ENCODE measurements at regions not wholly inside any gene's neighbourhood (a gene's known extent, or its start where the extent isn't known, plus 50 kb on each side); places are given as distances from the start of the nearest gene placed in this dataset.

DNA sequence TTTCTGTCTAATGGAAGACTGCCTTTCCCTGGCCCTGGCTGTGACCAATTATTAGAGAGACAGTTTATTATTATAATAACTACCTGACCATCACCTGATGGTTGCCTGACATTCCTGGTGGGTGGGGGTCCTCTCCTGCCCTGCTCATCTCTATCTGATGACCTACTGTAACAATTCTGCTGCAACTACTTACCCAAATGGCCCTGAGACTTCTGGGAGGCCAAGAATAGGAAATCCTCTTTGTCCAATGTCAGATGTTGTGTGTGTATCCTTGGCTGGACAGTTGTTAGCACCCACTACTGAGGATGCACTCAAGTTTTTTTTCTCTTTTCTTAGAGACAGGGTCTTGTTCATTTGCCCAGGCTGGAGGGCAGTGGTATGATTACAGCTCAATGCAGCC lies 110.3 kb downstream of the DDX1 start:
- no peak for DNase-seq

DNA sequence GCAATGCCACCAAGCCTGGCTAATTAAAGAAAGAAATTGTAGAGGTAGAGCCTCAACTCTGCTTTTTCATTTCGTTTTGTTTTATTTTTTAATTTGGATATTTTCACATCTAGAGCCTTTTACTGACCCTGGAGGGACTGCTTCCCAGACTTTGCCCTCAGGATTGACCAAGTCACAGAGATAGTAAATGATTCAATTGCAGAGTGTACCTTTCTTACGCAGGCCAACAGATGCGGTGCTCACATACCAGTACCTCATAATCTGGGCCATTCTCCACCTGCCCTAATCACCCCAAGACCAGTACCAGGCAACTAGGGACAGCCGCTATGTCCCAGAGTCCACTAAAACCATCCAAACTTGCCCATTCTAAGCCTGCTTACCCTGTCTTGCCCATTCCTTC lies 110.8 kb downstream of the DDX1 start:
- no peak for DNase-seq

DNA sequence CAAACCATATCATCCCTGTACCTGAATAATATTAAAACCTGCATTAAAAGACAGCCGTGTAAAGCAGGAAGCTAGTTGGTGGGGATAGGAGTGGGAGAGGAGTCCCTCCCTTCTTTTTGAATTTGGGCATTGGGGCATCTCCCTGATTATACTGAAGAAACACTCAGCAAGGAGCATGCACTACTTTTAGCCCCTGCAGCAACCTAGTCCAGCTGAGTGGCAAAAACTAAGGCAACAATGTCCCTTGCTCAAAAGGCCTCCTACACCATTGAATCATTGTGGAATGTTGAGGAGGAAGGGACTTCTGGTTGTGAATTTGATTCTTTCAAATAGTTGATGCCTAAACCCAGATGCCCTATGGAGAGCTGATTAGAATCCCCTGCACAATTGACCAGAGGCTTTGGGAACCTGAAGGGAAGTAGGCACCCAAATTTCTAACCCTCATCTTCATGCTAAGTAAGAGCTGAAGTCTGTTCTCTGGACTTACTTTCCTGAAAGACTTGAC lies 111.7 kb downstream of the DDX1 start:
- no peak for DNase-seq

DNA sequence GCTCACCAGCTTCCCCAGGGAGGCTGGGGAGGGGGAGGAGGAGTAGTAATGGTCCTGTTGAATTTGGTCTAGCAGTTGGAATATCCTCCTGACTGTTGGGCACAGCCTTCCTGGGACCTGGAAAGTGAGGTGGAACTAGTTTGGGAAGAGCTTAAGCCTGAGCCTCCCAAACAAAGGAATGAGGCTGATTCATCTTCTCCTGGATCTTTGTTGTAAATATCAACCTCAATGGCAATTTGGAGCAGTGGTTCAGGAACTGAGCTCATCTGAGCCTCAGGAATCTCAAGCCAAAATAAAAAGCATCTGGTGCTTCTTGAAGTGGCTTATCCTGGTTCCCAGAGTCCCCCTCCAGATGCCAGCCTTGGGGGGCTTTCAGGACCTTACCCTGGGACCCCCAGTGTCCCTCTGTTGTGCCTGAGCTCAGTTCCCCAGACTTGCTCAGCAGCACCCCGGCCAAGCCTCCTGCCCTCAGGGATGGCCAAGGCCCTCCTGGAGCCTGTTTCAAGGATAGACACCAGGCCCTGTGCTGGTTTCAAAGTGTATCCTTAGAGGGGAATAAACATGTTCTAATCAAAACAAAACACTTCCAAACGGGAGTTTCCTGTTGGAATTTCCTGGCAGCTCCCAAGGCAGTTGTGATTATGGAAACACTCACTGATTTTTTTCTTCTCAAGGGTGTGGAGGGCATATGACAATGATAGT lies 112.6 kb downstream of the DDX1 start:
- DNase-seq: no peak

DNA sequence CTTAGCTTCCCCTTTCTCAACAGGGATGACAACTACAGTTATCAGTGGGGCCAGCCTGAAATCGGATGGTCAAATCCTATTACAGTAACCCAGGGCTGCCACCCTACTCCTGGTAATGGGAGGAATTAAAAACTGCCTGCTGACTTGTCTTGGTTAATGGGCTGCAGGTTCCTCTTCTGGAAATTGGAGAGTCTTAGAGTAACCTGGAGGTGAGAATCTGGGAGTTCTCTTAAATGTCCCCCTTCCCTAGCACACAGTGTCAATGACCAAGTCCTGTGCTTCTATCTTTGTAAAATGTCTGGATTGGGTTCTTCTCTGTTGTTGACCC lies 113.1 kb downstream of the DDX1 start:
- DNase-seq: no peak

DNA sequence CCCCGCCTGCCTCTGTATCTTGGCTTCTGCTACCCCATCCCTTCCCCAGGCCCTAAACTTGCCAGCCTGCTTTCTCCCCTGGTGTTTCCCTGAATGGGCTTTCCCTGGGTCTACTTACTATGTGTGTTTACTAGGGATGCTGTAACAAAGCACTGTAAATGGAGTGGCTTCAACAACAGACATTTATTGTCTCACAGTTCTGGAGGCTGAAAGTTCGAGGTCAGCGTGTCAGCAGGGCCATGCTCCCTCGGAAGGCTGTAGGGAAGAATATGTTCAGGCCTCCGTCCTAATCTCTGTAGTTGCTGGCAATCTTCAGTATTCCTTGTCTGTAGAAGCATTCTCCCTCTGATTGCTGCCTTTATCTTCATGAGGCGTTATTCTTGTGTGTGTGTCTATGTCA lies 113.6 kb downstream of the DDX1 start:
- DNase-seq: no peak

DNA sequence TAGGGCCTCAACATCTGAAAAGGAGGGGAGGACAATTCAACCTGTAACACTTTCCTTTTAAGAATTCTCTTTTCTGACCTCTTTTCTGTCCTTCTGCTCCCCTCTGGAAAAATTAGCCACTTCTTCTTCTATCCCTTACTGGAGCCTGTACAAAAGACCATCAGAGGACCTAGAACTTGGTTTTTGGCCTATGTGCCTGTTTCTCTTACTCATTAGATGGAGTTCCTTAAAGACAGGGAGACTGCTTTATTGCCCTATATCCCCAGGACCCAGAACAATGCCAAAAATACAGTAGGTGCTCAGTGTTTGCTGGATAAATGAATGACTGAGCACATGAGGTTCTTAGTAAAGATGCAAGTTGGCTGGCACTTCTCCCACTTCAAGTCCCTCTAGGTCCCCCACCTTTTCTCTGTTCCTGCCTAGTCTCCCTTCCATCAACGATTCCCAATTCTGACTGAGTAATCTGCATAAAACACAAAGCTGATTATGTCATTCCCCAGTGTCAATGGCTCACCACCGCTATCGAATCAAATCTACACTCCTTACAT lies 114.2 kb downstream of the DDX1 start:
- no peak for DNase-seq

DNA sequence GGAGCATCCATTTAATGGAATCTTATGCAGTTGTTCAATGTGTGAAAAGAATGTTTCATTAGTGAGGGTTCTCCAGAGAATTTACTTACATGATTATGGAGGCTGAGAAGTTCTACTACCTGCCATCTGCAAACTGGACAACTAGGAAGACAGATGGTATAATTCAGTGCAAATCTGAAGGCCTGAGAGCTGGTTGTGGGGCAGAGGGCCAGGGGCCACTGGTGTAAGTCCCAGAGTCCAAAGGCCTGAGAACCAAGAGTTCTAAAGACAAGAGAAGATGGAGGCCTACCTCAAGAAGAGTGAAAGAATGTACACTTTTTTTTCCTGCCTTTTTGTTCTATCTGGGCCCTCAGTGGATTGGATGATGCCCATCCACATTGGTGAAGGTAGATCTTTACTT lies 114.8 kb downstream of the DDX1 start:
- DNase-seq: no peak

DNA sequence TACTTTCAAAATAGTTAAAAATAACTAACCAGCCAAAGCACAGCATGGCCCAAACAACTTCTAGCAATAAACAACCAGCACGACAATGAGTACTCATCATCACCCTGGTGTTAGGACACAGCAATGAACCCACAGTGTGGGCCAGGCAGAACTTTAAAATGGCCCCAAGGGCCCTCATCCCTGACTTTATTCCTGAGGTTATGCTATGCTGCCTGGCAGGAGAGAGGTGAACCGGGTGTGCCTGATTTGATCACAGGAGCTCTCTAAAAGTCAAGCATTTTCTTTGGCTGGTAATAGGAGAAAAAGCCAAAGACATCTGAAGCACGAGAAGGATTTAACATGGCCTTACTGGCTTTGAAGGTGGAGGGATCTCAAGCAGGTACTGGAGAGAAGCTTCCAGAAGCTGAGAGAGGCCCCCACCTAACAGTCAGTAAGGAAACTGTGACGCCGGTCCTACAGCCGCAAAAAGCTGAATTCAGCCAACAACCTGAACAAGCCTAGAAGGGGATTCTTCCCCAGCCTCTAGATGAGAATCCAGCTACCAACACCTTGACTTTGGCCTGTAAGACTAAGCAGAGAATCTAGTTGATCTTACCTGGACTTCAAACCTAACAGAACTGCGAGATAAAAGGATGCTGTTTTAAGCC lies 115.4 kb downstream of the DDX1 start:
- no peak for DNase-seq

DNA sequence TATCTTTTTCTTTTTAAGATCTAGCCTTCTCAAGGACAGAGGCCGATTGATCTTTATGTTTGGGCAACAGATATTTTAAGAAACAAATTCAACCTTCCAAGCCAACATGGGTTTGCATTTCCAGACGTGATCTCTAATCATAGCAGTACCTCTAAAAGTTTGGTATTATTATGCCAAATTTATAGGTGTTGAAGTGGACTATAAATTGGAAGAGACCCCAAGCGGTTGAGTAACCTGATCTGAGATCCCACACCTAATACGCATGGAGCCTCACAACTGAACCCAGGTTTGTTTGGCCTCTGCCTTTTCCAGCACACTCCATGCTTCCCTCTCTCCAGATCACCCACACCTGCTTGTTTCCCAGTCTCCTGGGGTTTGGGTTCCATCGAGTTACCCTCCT lies 116.5 kb downstream of the DDX1 start:
- DNase-seq: no peak

DNA sequence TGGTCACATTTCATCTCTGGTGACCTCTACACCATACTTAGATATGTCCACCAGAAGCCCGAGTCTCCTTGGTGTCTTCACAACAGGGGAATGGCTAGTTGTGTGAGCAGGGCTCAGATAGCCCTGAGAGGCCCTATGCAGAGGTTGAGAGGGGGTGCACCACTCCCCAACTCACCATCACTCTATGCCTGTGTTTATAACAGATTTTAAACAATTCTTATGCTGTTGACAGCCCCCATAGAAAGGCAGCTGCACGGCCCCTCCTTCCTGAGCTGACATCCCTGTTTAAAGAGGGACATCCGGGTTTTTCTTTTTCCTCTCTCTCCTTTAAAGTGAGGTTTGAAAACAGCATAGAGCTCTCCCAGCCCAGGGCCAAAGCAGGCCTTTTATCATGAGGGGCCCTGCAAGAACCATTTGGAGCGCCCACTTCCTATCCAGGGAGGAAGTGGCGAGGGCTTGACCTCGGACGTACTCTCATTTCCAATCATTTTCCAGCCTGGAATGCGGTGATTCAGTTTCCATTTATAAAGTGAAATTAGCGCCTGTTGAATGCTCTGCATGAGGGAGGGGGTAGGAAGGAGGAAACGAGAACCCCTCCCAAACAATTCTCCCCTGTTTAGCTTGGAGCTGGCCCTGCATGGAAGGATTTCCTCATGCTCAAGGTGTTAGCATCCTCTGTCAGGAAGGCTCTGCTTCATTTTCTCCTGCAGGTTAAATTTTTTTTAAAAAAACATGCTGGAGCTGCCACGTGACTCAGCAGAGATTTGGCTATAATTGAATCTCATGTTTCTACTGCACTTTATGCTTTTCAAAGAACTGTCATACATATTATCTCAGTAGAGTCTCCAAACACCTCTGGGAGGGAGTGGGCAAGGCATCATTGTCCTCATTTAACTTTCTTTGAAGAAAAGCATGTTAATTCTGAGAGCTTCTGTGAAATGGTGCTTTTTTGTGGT lies 117.5 kb downstream of the DDX1 start:
- DNase-seq: no peak

DNA sequence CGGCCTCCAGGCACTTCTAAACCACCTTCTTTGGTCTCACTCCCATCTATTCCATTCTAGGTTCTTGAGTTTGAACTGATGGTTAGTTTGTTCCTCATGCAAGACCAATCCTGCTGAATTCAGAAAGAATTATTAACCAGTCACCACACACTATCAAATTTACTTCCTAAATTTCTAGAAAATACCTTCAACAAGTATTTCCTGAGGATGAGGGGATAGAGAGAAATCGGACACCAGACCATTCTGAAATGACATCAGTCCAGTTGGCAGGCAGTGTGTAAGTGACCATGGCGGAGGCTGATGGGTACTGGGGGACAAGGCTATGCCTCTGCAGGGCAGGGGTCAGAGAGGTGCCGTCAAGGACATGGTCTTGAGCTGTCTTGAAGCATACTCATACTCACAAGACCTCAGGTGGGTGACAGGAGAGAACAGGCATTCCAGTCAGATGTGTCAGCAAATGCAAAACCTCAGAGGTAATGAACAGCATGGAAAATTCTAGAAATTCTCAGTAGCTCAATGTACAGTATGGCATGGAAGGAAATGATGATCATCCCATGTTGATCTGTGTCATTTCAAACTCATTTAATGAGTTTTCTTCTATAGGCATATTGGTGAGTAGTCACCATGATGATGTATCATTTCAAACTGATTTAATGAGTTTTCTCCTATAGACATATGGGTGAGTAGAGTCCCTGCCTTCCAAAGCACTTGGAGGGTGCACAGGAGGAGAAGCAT lies 119.6 kb downstream of the DDX1 start:
- DNase-seq: no peak

DNA sequence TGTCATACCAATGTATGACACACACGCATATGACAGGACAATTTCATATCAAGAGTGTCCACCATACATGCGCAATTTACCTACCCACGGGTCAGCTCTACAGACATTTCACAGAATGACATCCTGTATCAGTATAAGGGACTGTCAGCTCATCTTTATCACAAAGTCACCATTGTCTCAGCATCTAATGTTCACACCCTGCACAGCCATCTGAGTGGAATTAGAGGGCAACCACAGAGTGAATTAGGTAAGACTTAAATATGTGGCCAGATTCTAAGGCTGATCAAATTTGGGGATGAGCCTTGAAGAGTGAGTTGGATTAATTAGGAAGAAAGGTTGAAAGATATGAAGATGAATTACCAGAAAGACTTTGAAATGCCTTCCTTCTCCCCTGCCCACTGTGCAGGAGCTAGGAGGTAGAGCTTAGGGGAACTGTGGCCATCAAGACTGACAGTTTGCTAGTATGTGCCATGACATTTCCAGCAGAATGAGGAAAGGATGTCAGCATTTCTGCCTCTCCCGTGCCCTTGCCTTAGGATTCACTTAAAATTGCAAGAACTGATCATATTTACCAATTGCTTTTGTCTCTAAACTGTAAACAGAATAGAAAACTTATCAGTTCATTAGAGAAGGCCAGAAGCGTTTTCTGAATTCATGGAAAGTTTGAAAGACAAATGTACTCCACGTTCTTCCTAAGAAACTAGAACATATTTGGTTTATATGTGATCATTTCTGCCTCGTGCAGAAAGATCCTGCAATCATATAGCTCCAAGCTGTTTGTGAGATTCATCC lies 121.1 kb downstream of the DDX1 start:
- no peak for DNase-seq

DNA sequence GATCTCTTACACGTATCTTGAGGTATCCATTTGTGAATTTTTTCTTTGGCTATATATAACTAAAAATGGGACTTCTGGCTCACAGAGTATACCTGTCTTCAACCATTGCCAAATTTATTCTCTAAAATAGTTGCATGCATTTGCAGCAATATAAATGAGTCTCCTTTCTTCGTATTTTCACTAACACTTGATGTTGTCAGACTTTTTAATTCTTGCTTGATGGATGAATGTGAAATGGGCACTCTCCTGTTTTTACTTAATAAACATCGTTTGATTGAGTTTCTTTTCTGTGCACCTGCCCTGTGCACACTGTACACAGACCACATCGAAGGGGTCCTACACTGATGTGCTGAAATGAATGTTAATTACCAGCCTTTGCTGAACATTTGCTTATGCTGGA lies 121.8 kb downstream of the DDX1 start:
- DNase-seq: no peak

DNA sequence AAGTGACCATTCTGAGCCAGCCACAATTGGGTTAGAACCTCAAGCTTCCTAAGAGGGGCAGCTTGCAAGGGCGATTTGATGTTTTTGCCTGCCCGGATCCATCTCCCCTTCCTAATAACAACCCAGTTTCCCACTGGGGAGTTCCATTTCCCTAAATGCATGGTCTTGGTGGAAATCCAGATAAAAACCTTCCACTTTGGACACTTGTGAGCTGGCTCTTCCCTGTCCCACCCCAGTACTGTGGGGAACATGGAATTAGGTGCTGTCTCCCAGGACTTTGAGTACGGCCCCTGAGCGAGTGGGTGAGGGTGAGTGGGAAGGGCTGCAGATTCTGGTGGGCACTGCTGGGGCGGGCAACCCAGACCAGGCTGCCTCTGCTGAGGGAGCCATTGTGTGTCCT lies 122.3 kb downstream of the DDX1 start:
- DNase-seq: no peak

DNA sequence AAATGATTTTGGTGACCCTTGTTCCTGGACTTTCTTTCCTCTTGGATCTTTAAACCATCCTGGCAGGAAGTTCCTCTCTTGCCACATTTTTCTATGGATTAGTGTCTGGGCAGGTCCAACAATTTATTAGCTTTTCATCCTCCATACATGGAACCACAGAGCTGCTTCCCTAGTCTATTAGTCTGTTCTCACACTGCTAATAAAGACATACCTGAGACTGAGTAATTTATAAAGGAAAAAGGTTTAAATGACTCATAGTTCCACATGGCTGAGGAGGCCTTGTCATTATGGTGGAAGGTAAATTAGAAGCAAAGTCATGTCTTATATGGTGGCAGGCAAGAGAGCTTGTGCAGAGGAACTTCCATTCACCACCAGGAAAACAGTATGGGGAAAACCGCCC lies 122.9 kb downstream of the DDX1 start:
- DNase-seq: no peak

DNA sequence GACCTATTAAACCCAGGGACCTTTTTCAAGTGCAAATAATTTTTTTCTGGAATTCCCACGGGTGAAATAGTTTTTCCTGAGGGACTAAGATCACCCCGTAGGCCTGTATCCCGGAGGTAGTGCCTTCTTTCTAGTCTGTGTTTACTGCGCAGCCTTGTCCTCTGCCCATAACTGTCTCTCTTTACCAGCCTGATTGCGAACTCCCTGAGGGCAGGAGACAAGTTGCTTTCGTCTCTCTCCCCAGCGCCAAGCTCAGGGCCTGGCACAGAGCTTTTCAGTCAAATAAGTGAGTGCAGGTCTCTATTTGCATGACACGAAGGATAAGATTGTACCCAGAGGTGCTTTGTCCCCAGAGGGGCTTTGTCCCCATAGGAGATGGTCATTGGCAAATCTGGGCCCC lies 123.9 kb downstream of the DDX1 start:
- DNase-seq: no peak

DNA sequence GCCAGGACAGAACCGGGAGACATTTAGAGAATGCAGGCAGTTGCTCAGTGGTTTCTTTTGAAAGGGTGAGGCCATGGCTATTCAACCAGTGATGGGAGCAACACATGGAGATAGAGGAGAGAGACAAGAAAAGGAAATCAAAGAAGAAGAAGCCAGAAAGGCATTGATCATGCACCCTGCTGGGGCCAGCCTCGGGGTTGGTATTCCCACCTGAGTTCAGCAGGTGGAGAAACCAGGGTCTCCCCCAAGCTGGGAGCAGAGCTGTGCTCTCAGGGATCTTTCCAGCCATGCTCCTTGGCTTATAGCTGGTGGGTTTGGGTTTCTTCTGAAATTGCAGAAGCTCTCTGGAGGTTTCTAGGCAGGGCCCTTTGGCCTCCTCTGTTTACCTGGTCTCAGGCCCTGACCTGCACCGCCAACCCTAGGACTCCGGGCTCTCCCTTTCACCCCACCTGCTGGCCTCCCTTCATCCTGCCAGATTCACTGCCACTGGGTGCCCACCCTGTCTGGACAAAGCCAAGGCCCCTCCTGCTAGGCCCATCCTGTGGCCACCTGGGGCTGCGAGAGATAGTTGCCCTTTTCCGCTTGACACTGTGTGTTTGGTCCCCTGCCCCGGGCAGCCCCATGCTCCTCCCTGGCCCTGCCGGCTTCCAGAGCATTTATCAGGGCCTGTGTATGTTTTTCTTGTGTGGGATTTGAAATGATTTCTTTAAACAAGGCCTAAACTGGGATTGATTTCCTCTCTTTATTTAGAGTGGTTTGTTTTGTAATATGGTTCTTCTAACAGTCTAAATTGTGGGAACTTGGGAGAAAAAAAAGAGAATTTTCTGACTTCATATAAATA lies 126.7 kb downstream of the DDX1 start:
- DNase-seq: no peak

DNA sequence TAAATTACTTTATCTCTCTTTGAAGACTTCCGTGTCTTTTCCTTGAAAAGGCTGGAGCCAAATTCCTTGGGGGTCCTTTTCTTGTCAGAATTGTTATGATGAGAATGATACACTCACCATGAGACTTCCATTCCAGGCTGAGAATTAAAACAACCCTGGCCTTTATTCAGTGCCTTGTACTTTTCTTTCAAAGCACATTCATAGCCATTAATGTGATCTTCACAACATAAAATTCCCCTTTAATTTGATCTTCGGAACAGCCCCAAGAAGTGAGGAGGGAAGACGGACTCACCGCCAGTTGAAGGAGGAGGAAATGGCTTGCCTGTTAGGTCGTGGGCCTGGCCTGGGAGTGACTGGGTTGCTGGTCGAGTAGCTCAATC lies 127.3 kb downstream of the DDX1 start:
- DNase-seq: no peak

DNA sequence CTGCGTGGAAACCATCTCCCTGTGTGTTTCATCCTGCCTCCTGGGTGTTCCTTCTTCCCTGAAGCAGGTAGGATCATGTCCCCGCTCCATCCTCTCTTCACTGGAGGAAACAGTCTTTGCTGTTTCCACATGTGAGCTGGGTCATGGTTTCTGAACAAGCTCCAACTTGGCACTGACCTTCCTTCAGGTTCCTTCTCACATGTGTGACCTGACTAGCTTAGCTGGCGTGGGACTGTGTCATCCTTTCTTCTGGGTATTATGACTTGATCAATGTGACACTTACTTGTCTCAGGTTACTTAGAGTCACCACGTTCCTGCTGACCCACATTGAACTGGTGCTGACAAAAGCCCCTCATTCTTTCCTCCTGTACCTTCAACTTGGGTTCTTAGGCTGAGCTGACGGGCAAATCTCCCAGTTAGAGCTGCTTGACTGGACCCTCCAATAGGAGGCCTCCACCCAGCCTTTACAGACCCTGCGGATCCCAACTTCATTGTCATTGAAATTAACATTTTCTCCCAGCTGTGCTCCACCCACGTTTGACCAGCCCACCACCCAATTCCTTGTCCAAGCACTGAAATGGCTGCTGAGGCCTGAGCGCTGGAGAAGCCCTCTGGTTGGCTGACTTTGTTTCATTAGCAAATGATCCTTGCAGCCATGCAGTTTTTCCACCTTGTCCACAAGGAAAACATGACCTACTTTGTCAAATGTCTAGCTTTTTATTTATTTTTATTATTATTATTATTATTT lies 128.1 kb downstream of the DDX1 start:
- no peak for DNase-seq
